GM23338 (cell line): ENCODE measurements at regions not wholly inside any gene's neighbourhood (a gene's known extent, or its start where the extent isn't known, plus 50 kb on each side); places are given as distances from the start of the nearest gene placed in this dataset.

Experiments used
- ATAC-seq: fragments of 200-7000 bp; cut with Tn5 transposase; 3 replicates; pipeline ENCODE4 v1.9.1; 2020
- DNase-seq: peaks from one replicate; pipeline ENCODE4 v3.0.0-alpha.2; 2015; ENCODE audit warnings: low spot score
- H2AFZ ChIP-seq: fragments of 200-600 bp; sonication (generic); 2 replicates; pipeline ENCODE4 v1.8.0; 2016; ENCODE audit warnings: antibody characterized with exemption, mild to moderate bottlenecking, moderate library complexity
- H3F3A ChIP-seq: fragments of 200-600 bp; sonication (generic); replicated peaks from 2 replicates; pipeline ENCODE4 v1.8.0; 2017; ENCODE audit warnings: antibody characterized with exemption, mixed run types, low read depth
- H3K27ac ChIP-seq: fragments of 200-600 bp; sonication (generic); 2 replicates; pipeline ENCODE4 v1.6.1; 2016; ENCODE audit warnings: low read depth
- H3K27me3 ChIP-seq: fragments of 200-600 bp; sonication (generic); 2 replicates; pipeline ENCODE4 v1.8.0; 2016; ENCODE audit warnings: mild to moderate bottlenecking, mixed run types, moderate library complexity; ENCODE audit not compliant: insufficient read depth
- H3K36me3 ChIP-seq: fragments of 200-600 bp; sonication (generic); 2 replicates; pipeline ENCODE4 v1.8.0; 2016; ENCODE audit warnings: mild to moderate bottlenecking; ENCODE audit not compliant: insufficient read depth
- H3K4me1 ChIP-seq: fragments of 200-600 bp; sonication (generic); 2 replicates; pipeline ENCODE4 v1.8.0; 2016; ENCODE audit warnings: mild to moderate bottlenecking, moderate library complexity; ENCODE audit not compliant: insufficient read depth
- H3K4me2 ChIP-seq: fragments of 200-600 bp; sonication (generic); 2 replicates; pipeline ENCODE4 v1.7.1; 2017; ENCODE audit warnings: mixed run types
- H3K4me3 ChIP-seq: fragments of 200-600 bp; sonication (generic); 2 replicates; pipeline ENCODE4 v1.6.1; 2016; ENCODE audit warnings: mixed run types
- H3K79me2 ChIP-seq: fragments of 200-600 bp; sonication (generic); replicated peaks from 2 replicates; pipeline ENCODE4 v1.8.0; 2017; ENCODE audit warnings: mild to moderate bottlenecking; ENCODE audit not compliant: insufficient read depth
- H3K9me2 ChIP-seq: fragments of 200-600 bp; sonication (generic); 2 replicates; pipeline ENCODE4 v1.8.0; 2017; ENCODE audit not compliant: insufficient read depth
- H4K20me1 ChIP-seq: fragments of 200-600 bp; sonication (generic); replicated peaks from 2 replicates; pipeline ENCODE4 v1.8.0; 2017; ENCODE audit warnings: mild to moderate bottlenecking; ENCODE audit not compliant: insufficient read depth
- H3K27ac Mint-ChIP-seq: 2 replicates; pipeline ENCODE4 v1.8.0; 2020; ENCODE audit warnings: inconsistent platforms, mild to moderate bottlenecking, moderate library complexity, mixed read lengths
- H3K27me3 Mint-ChIP-seq: 3 replicates; pipeline ENCODE4 v1.8.0; 2022; ENCODE audit warnings: low read depth, mild to moderate bottlenecking, moderate library complexity, mixed read lengths, inconsistent platforms; ENCODE audit not compliant: insufficient read depth, poor library complexity
- H3K36me3 Mint-ChIP-seq: 3 replicates; pipeline ENCODE4 v1.8.0; 2021; ENCODE audit warnings: low read depth, mild to moderate bottlenecking, inconsistent platforms, moderate library complexity, mixed read lengths
- H3K4me1 Mint-ChIP-seq: 3 replicates; pipeline ENCODE4 v1.8.0; 2020; ENCODE audit warnings: mild to moderate bottlenecking, inconsistent platforms, mixed read lengths
- H3K4me3 Mint-ChIP-seq: 3 replicates; pipeline ENCODE4 v1.8.0; 2021; ENCODE audit warnings: moderate library complexity, mild to moderate bottlenecking, inconsistent platforms, mixed read lengths
- H3K9me3 Mint-ChIP-seq: 3 replicates; pipeline ENCODE4 v1.8.0; 2020; ENCODE audit warnings: moderate library complexity, mild to moderate bottlenecking, inconsistent platforms, mixed read lengths
- CREB1 ChIP-seq: fragments of 250-450 bp; sonication (Bioruptor Pico); IDR thresholded peaks from 2 replicates; pipeline ENCODE4 v1.5.0; 2020; ENCODE audit warnings: low read depth, mild to moderate bottlenecking, moderate library complexity
- CTCF ChIP-seq, 2 experiments: fragments of 200-600 bp in 1 of 2; sonication (generic) in 1 of 2; conservative IDR thresholded peaks; 2 replicates each; pipeline versions ENCODE4 v1.5.1 to v1.6.1; 2016 to 2017; ENCODE audit warnings: antibody characterized with exemption in 2 of 2, low read depth in 2 of 2, mild to moderate bottlenecking in 2 of 2, moderate library complexity in 1 of 2
- EZH2 ChIP-seq: fragments of 200-600 bp; sonication (generic); IDR thresholded peaks from one replicate; pipeline ENCODE4 v1.8.0; 2017; ENCODE audit warnings: antibody characterized with exemption, mild to moderate bottlenecking, low read depth; ENCODE audit not compliant: unreplicated experiment
- JUNB ChIP-seq: IDR thresholded peaks from one replicate; pipeline ENCODE4 v1.6.1; 2016; ENCODE audit warnings: antibody characterized with exemption; ENCODE audit not compliant: unreplicated experiment
- NANOG ChIP-seq: IDR thresholded peaks from 2 replicates; pipeline ENCODE4 v1.6.1; 2016; ENCODE audit warnings: antibody characterized with exemption, borderline replicate concordance
- STAT1 ChIP-seq: IDR thresholded peaks from one replicate; pipeline ENCODE4 v1.6.1; 2016; ENCODE audit warnings: antibody characterized with exemption; ENCODE audit not compliant: unreplicated experiment
- ZNF114 ChIP-seq: fragments of 250-450 bp; sonication (Bioruptor Pico); IDR thresholded peaks from 2 replicates; pipeline ENCODE4 v1.5.0; 2020; ENCODE audit warnings: mild to moderate bottlenecking, moderate library complexity
- ZNF331 ChIP-seq: fragments of 250-450 bp; sonication (Bioruptor Pico); IDR thresholded peaks from 2 replicates; pipeline ENCODE4 v1.5.0; 2020; ENCODE audit warnings: low read depth, mild to moderate bottlenecking, moderate library complexity

DNA sequence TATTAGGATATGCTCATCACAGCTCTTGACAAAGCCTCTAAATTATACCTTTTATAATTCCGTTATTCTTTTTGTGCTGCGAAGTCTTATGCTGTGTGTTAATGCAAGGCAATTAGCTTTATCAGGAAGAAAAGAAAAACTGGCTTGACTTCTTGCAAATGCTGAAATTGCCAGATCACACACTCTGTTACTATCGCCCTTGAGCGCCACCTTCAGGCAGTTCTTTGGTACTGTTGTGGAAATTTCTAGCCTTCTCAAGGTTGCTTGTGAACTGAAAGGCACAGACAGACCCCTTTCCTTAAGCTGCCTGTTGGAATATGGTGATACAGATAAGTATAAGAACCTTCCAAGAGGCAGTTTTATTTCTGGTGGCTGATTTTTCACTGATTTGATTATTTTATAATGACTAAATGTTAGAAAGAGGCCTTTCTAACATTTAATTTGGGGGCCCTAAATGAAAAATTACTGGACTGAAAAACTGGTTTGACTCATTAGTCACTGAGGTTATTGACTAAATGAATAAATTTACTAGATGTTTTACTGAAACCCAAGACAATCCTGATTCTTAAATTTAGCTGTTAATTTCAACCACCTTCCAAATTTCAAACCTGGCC is 126.2 kb upstream of the RASGRP1 start:
- no peak overlapping the region for H3K27ac ChIP-seq
- Mint-ChIP-seq H3K9me3 (no peaks in the 10 kb centered on the region), H3K36me3 (no peaks in the 10 kb centered on the region), H3K27me3 (peaks cover 7% of the 10 kb centered on the region), H3K27ac (no peak overlapping the region), H3K4me1 (peaks cover 15% of the 10 kb centered on the region; the same call in 2 of the 3 replicates), H3K4me3 (no peak overlapping the region)
- H3K36me3 ChIP-seq, result no peaks in the 10 kb centered on the region
- no peaks in the 10 kb centered on the region for H3K79me2 ChIP-seq
- peak; percentile 88 for TF ChIP-seq CTCF (conservative IDR thresholded peaks at IDR 0.05; ENCODE audit: low read depth in 2 of 2)
- no peak for TF ChIP-seq STAT1
- H4K20me1 ChIP-seq, result no peaks in the 10 kb centered on the region
- H3F3A ChIP-seq, result no peaks in the 10 kb centered on the region
- no peaks in the 10 kb centered on the region for H3K4me1 ChIP-seq
- H3K4me3 ChIP-seq, result no peak overlapping the region
- DNase-seq, result peak; percentile 87
- H3K9me2 ChIP-seq, result no peaks in the 10 kb centered on the region
- peak; percentile 90 for ATAC-seq
- H2AFZ ChIP-seq, result no peak overlapping the region
- no peaks in the 10 kb centered on the region for H3K27me3 ChIP-seq
- no peak overlapping the region for H3K4me2 ChIP-seq

- Mint-ChIP-seq H3K36me3 (no peaks in the 10 kb centered on the region), H3K4me1 (peaks cover 15% of the 10 kb centered on the region; the same call in 2 of the 3 replicates), H3K9me3 (no peaks in the 10 kb centered on the region), H3K27me3 (peaks cover 7% of the 10 kb centered on the region), H3K4me3 (no peak overlapping the region), H3K27ac (no peak overlapping the region)
- no peaks in the 10 kb centered on the region for H3K27me3 ChIP-seq
- no peak for DNase-seq
- no peak overlapping the region for H3K4me2 ChIP-seq
- no peaks in the 10 kb centered on the region for H4K20me1 ChIP-seq
- no peak for ATAC-seq
- no peak overlapping the region for H2AFZ ChIP-seq
- no peak overlapping the region for H3K27ac ChIP-seq
- H3K79me2 ChIP-seq, result no peaks in the 10 kb centered on the region
- no peaks in the 10 kb centered on the region for H3K9me2 ChIP-seq
- H3K36me3 ChIP-seq, result no peaks in the 10 kb centered on the region
- TF ChIP-seq CREB1 (CRISPR knock-in tag), result no peak
- no peak for TF ChIP-seq CTCF (conservative IDR thresholded peaks at IDR 0.05; ENCODE audit: low read depth in 2 of 2)
- no peak for TF ChIP-seq STAT1
- no peak for TF ChIP-seq NANOG
- TF ChIP-seq JUNB, result no peak
- TF ChIP-seq ZNF114, result no peak
- no peak for TF ChIP-seq ZNF331 (CRISPR knock-in tag)
- TF ChIP-seq EZH2, result no peak
- H3F3A ChIP-seq, result no peaks in the 10 kb centered on the region
- no peak overlapping the region for H3K4me3 ChIP-seq
- H3K4me1 ChIP-seq, result no peaks in the 10 kb centered on the region
These were observed 126.8 kb upstream of the RASGRP1 start for GRCh38 chr15:38691377-38691776.
